B cell (primary cell): ENCODE measurements at regions not wholly inside any gene's neighbourhood (a gene's known extent, or its start where the extent isn't known, plus 50 kb on each side); places are given as distances from the start of the nearest gene placed in this dataset.

Experiments
- ATAC-seq: fragments of 200-7000 bp; cut with Tn5 transposase; one replicate; pipeline ENCODE4 v1.10.0; 2021; ENCODE audit warnings: low read depth, mild to moderate bottlenecking, moderate number of reproducible peaks, moderate library complexity
- CTCF ChIA-PET: fragments of 350-600 bp; sonication (Branson Sonifier 250); formaldehyde crosslinking; loops from one replicate; lab custom pipeline; 2021; ENCODE audit warnings: antibody characterized with exemption, inconsistent platforms; lab: Charles Lee
- POLR2A ChIA-PET: fragments of 350-600 bp; sonication (Branson Sonifier 250); formaldehyde crosslinking; loops from one replicate; lab custom pipeline; 2021; ENCODE audit warnings: antibody characterized with exemption; lab: Charles Lee
- DNase-seq: peaks from one replicate; pipeline ENCODE4 v3.0.0; 2013
- H2AFZ ChIP-seq: 2 replicates; pipeline ENCODE4 v1.6.1; 2012; ENCODE audit warnings: mild to moderate bottlenecking, low read depth, low read length; ENCODE audit not compliant: insufficient read depth, poor library complexity, severe bottlenecking
- H3K27ac ChIP-seq, 2 donors: 1 replicate in 1 of 2; 2 replicates in 1 of 2; pipeline ENCODE4 v1.5.1; 2012 to 2013; ENCODE audit warnings: low read length in 2 of 2, mild to moderate bottlenecking in 2 of 2, moderate library complexity in 1 of 2
- H3K27me3 ChIP-seq, 4 experiments: fragments of 200-600 bp in 1 of 4; sonication (generic) in 1 of 4; replicated peaks in 1 of 4; 1 replicate in 2 of 4; 2 replicates in 2 of 4; pipeline versions ENCODE4 v1.6.1 to v1.7.0; 2013 to 2016; ENCODE audit warnings: low read length in 3 of 4, mild to moderate bottlenecking in 2 of 4, mixed read lengths in 1 of 4, moderate library complexity in 1 of 4; ENCODE audit not compliant: insufficient read depth in 4 of 4, control insufficient read depth in 3 of 4; ENCODE audit errors: control extremely low read depth in 1 of 4
- H3K36me3 ChIP-seq, 2 experiments: replicated peaks in 1 of 2; 1 replicate in 1 of 2; 2 replicates in 1 of 2; pipeline versions ENCODE4 v1.6.1 to v1.7.1; 2013; ENCODE audit warnings: low read length in 1 of 2; ENCODE audit not compliant: insufficient read depth in 2 of 2, control insufficient read depth in 1 of 2; ENCODE audit errors: control extremely low read depth in 1 of 2, extremely low read depth in 1 of 2
- H3K4me1 ChIP-seq, 2 donors: fragments of 200-600 bp in 1 of 2; sonication (generic) in 1 of 2; 1 replicate in 1 of 2; 2 replicates in 1 of 2; pipeline versions ENCODE4 v1.5.1 to v1.6.1; 2013 to 2017; ENCODE audit warnings: low read length in 2 of 2; ENCODE audit not compliant: control insufficient read depth in 2 of 2, insufficient read depth in 2 of 2
- H3K4me2 ChIP-seq: replicated peaks from 2 replicates; pipeline ENCODE3; 2012; ENCODE audit warnings: mild to moderate bottlenecking, low read depth, low read length; ENCODE audit not compliant: poor library complexity, severe bottlenecking
- H3K4me3 ChIP-seq, 5 experiments: fragments of 200-600 bp in 1 of 5; sonication (generic) in 1 of 5; 1 replicate in 3 of 5; 2 replicates in 2 of 5; pipeline versions ENCODE4 v1.5.1 to v1.7.0; 2011 to 2016; ENCODE audit warnings: low read length in 4 of 5, mild to moderate bottlenecking in 4 of 5, low read depth in 2 of 5, control low read depth in 1 of 5, moderate library complexity in 1 of 5; ENCODE audit not compliant: insufficient read depth in 1 of 5; ENCODE audit errors: control extremely low read depth in 1 of 5, extremely low read depth in 1 of 5
- H3K79me2 ChIP-seq: fragments of 200-600 bp; sonication (generic); one replicate; pipeline ENCODE4 v1.6.0; 2016; ENCODE audit warnings: low read length; ENCODE audit not compliant: control insufficient read depth, insufficient read depth
- H3K9ac ChIP-seq: fragments of 200-600 bp; sonication (generic); 2 replicates; pipeline ENCODE4 v1.6.1; 2017; ENCODE audit warnings: mild to moderate bottlenecking, low read length, moderate library complexity
- H3K9me3 ChIP-seq, 3 donors: one replicate each; pipeline versions ENCODE4 v1.6.1 to v1.7.1; 2013; ENCODE audit warnings: low read length in 2 of 3; ENCODE audit not compliant: control insufficient read depth in 2 of 3, insufficient read depth in 1 of 3; ENCODE audit errors: control extremely low read depth in 1 of 3
- H4K20me1 ChIP-seq: 2 replicates; pipeline ENCODE4 v1.6.0; 2012; ENCODE audit warnings: mild to moderate bottlenecking, low read length; ENCODE audit not compliant: insufficient read depth, control insufficient read depth, poor library complexity, severe bottlenecking
- H3K27ac Mint-ChIP-seq: one replicate; pipeline ENCODE4 v1.8.0; 2021; ENCODE audit warnings: mixed read lengths
- H3K27me3 Mint-ChIP-seq: one replicate; pipeline ENCODE4 v1.8.0; 2021; ENCODE audit warnings: mixed read lengths
- H3K4me1 Mint-ChIP-seq: one replicate; pipeline ENCODE4 v1.8.0; 2021; ENCODE audit warnings: mixed read lengths
- H3K4me3 Mint-ChIP-seq: one replicate; pipeline ENCODE4 v1.8.0; 2021; ENCODE audit warnings: mixed read lengths
- H3K9me3 Mint-ChIP-seq: one replicate; pipeline ENCODE4 v1.8.0; 2022; ENCODE audit warnings: mixed read lengths; ENCODE audit not compliant: insufficient read depth
- EZH2 ChIP-seq: IDR thresholded peaks from 2 replicates; pipeline ENCODE4 v1.6.1; 2012; ENCODE audit warnings: borderline replicate concordance, low read depth, mild to moderate bottlenecking, moderate library complexity, low read length; ENCODE audit not compliant: insufficient read depth, poor library complexity, severe bottlenecking
- WGBS: methylation state at CpG from one replicate; pipeline ENCODE4 v1.1.5; 2013; ENCODE audit warnings: missing lambda C conversion rate; ENCODE audit not compliant: insufficient coverage; 5-methylcytosine and 5-hydroxymethylcytosine counted together
- intact Hi-C: fragments of 100-400 bp; cut with micrococcal nuclease; formaldehyde crosslinking; loops from one replicate; pipeline ENCODE4 v1.10.0; 2022
- TF ChIP-seq, protein P1 (sequence below): fragments of 200-600 bp; IDR thresholded peaks from one replicate; pipeline ENCODE4 v1.8.0; 2022; ENCODE audit warnings: antibody characterized with exemption, mild to moderate bottlenecking

DNA sequence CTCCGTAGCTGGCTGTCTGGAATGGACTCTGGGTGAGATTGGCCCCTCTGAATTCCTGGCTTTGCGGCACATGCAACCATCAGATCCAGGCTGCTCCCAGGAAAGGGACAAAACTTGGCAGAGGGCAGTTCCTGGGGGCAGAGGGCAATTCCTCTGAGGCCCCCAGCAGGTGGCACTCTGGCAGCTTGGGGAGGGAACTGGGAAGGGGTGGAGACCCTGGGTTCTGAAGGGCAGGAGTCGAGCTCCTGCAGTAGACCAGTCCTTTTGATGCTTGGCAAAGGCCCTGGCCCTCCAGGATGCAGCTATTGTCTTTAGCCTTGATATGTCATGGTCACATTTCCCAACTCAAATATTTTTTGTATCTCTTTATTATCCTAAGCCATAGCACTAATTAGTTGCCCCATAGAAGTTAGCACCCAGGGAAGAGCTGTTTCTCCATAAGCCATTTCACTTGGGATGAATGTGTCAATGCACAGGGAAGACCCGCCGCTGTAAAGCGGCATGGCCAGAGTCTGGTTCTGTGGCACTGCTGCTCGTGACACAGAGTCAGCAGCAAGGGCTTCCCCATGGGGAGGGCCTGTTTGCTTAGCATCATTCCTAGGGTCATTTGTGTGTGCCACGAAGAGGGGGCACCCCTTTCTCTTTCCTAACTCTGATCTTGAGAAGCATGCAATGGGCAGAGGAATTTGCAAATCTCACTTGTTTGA is 51.2 kb upstream of the CDK20 start:
- Mint-ChIP-seq H3K27me3 (no peaks in the 10 kb centered on the region), H3K27ac (no peak overlapping the region), H3K4me1 (no peaks in the 10 kb centered on the region), H3K9me3 (no peaks in the 10 kb centered on the region), H3K4me3 (no peak overlapping the region)
- peaks cover 0 to 3% (median 0%) of the 10 kb centered on the region in 3 donors for H3K9me3 ChIP-seq
- H2AFZ ChIP-seq, result no peak overlapping the region
- ATAC-seq (no peak), DNase-seq (no peak)
- H3K4me1 ChIP-seq, result no peaks in the 10 kb centered on the region
- POLR2A ChIA-PET, result no interaction called here
- no peaks in the 10 kb centered on the region for H3K27me3 ChIP-seq
- H4K20me1 ChIP-seq, result no peaks in the 10 kb centered on the region
- no peak overlapping the region for H3K4me2 ChIP-seq
- CTCF ChIA-PET, result no interaction called here
- no peaks in the 10 kb centered on the region for H3K36me3 ChIP-seq
- no peaks in the 10 kb centered on the region for H3K79me2 ChIP-seq
- intact Hi-C loops, result no loop called here
- H3K4me3 ChIP-seq, result no peak overlapping the region
- no peak overlapping the region for H3K27ac ChIP-seq
- H3K9ac ChIP-seq, result no peak overlapping the region
- TF ChIP-seq, protein P1, sequence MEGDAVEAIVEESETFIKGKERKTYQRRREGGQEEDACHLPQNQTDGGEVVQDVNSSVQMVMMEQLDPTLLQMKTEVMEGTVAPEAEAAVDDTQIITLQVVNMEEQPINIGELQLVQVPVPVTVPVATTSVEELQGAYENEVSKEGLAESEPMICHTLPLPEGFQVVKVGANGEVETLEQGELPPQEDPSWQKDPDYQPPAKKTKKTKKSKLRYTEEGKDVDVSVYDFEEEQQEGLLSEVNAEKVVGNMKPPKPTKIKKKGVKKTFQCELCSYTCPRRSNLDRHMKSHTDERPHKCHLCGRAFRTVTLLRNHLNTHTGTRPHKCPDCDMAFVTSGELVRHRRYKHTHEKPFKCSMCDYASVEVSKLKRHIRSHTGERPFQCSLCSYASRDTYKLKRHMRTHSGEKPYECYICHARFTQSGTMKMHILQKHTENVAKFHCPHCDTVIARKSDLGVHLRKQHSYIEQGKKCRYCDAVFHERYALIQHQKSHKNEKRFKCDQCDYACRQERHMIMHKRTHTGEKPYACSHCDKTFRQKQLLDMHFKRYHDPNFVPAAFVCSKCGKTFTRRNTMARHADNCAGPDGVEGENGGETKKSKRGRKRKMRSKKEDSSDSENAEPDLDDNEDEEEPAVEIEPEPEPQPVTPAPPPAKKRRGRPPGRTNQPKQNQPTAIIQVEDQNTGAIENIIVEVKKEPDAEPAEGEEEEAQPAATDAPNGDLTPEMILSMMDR, result no peak
- no peak for TF ChIP-seq EZH2
- 87% methylated on average over 6 of the region's 8 CpGs for WGBS

DNA sequence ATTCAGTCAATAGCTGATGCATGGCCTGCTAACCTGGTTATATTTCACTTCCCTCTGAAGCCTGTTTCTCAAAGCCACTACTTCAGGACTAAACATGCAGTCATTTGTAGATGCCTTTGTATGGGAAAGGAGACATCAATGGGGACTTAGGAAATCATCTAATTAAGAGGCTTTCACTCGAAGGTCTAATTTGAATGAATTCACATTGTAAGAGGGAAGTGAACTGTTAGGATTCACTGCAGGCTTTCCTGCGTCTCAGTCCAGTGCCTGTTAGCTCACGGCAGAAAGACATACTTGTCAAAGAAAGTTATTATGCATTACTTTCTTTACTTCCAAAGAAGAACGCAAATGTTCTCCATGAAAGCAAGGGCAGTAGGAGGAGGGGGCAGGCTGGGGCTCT is 50.6 kb upstream of the CDK20 start:
- Histone ChIP-seq H3K4me2 (no peak overlapping the region), H3K9ac (no peak overlapping the region), H3K4me3 (no peak overlapping the region), H4K20me1 (no peaks in the 10 kb centered on the region), H3K36me3 (no peaks in the 10 kb centered on the region), H2AFZ (no peak overlapping the region), H3K27ac (no peak overlapping the region), H3K27me3 (no peaks in the 10 kb centered on the region), H3K79me2 (no peaks in the 10 kb centered on the region), H3K9me3 (peaks cover 0 to 3% (median 0%) of the 10 kb centered on the region in 3 donors), H3K4me1 (no peaks in the 10 kb centered on the region)
- H3K9me3 Mint-ChIP-seq, result no peaks in the 10 kb centered on the region
- DNase-seq, result no peak
- H3K4me1 Mint-ChIP-seq, result no peaks in the 10 kb centered on the region
- ChIA-PET POLR2A (no interaction called here), CTCF (no interaction called here)
- intact Hi-C loops, result no loop called here
- H3K27me3 Mint-ChIP-seq, result no peaks in the 10 kb centered on the region
- H3K27ac Mint-ChIP-seq, result no peak overlapping the region
- TF ChIP-seq EZH2, result no peak
- TF ChIP-seq, protein P1, result no peak
- H3K4me3 Mint-ChIP-seq, result no peak overlapping the region
- ATAC-seq, result no peak
- WGBS, result 80% methylated on average over 1 of the region's 4 CpGs
